SK-MEL-5 (cell line): ENCODE measurements at regions not wholly inside any gene's neighbourhood (a gene's known extent, or its start where the extent isn't known, plus 50 kb on each side); places are given as distances from the start of the nearest gene placed in this dataset.
"Not testable (repeated sequence)": the region's sequence is repeated elsewhere in the genome, so short reads cannot be mapped to it uniquely, and the experiment has no call there.

Experiments
- DNase-seq: peaks from one replicate; pipeline ENCODE4 v3.0.0-alpha.2; 2016; ENCODE audit warnings: low read depth, low spot score
- in situ Hi-C: cut with HindIII; loops from 2 replicates; pipeline ENCODE4 v1.10.0; 2016; ENCODE audit warnings: low sequenced_read_pairs, high pct_unique_total_duplicates, low pct_unique_long_range_greater_than_20kb

GRCh38 chr1:173295391-173295790 is 88.3 kb upstream of the TNFSF4 start:
- DNase-seq, result no peak
- in situ Hi-C loops, result no loop called here

GRCh38 chr1:173295995-173296394 is 88.9 kb upstream of the TNFSF4 start:
- no peak for DNase-seq
- in situ Hi-C loops, result no loop called here

- in situ Hi-C loops, result no loop called here
- no peak for DNase-seq
These were observed 90.8 kb upstream of the TNFSF4 start for GRCh38 chr1:173297798-173298391.

DNA sequence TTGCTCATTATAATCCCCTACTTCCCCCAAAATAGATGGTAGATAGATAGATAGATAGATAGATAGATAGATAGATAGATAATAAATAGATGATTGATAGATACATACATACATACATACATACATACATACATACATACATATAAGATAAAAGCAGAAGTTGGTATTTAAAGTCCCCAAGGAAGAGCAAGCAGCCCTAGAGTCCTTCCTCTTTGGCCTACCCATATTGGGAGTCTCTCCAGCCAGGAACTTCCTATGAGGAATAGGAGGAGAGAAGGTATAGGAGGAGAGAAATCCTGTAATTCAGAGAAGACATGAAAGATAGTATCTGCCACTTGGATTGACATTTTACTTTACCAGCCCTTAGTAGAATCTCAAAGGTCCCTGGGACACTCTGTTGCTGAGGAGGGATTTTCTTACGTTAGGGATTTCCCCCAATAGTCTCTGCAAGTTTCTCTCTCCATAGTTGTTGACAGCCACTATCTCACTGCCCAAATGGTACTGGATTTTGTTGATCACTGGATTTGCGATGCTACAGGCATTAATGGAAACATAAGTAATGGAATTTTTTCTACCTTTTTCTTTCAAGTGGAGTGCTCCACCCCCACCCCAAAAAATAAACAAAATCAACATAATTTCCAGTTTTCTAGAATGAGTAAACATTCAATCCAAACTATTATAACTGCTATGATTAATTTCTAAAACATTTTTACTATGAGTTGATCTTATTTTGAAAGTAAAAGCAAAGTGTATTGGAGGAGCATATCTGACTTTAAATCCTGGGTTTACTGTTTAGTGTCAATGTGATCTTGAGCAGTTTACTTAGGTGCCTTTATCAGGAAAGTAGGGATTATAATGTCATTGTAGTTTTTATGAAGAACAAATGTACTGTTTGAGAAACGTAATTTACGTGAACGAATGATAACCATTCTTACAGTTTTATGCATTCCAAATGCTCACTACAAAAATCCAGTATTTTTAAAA is 93.2 kb upstream of the TNFSF4 start:
- in situ Hi-C loops, result no loop called here
- no peak for DNase-seq

- in situ Hi-C loops, result no loop called here
- DNase-seq, result no peak
These were observed 94.4 kb upstream of the TNFSF4 start for GRCh38 chr1:173301507-173301906.

DNA sequence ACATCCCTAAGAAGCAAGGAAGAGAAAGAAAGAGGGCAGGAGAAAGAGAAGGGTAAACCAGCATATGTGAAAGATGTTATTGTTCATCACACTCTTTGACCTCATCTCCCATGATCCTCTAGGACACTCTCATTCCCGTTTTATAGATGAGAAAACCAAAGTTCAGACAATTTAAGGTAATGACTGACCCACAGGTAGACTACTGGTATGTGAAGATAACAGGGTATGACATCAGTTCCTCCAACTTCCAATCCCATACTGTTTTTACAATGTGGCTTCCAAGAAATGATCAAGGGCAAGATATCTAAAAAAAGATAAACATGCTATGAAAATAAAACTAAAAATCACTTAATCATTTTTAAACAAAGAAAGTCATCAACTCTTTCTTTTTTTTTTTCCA is 95.2 kb upstream of the TNFSF4 start:
- in situ Hi-C loops, result no loop called here
- no peak for DNase-seq

GRCh38 chr1:173302890-173303829 is 96.0 kb upstream of the TNFSF4 start:
- in situ Hi-C loops, result no loop called here

GRCh38 chr1:173303984-173304383 is 96.9 kb upstream of the TNFSF4 start:
- DNase-seq, result no peak
- in situ Hi-C loops, result no loop called here

More at GRCh38 chr1:173302890-173303829, 96.0 kb upstream of the TNFSF4 start:
- no peak for DNase-seq

- DNase-seq, result no peak
- in situ Hi-C loops, result no loop called here
These were observed 97.5 kb upstream of the TNFSF4 start for GRCh38 chr1:173304529-173305227.

- in situ Hi-C loops, result no loop called here
- DNase-seq, result no peak
These were observed 100.7 kb upstream of the TNFSF4 start for GRCh38 chr1:173307845-173308244.

- DNase-seq, result peak; percentile 63
- in situ Hi-C loops, result no loop called here
These were observed 107.5 kb upstream of the TNFSF4 start for GRCh38 chr1:173314656-173315055.

- in situ Hi-C loops, result no loop called here
- DNase-seq, result peak; percentile 47
These were observed 108.2 kb upstream of the TNFSF4 start for GRCh38 chr1:173315296-173315695.

GRCh38 chr1:173318788-173319187 is 111.7 kb upstream of the TNFSF4 start:
- no peak for DNase-seq
- in situ Hi-C loops, result no loop called here

DNA sequence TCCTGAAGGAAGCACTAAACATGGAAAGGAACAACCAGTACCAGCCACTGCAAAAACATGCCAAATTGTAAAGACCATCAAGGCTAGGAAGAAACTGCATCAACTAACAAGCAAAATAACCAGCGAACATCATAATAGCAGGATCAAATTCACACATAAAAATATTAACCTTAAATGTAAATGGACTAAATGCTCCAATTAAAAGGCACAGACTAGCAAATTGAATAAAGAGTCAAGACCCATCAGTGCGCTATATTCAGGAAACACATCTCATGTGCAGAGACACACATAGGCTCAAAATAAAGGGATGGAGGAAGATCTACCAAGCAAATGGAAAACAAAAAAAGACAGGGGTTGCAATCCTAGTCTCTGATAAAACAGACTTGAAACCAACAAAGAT is 117.2 kb upstream of the TNFSF4 start:
- in situ Hi-C loops, DNase-seq: not testable (repeated sequence)

GRCh38 chr1:173327987-173328386 is 120.9 kb upstream of the TNFSF4 start:
- in situ Hi-C loops, result not testable (repeated sequence)

GRCh38 chr1:173328961-173329360 is 121.8 kb upstream of the TNFSF4 start:
- in situ Hi-C loops, result no loop called here
- no peak for DNase-seq

More at GRCh38 chr1:173327987-173328386, 120.9 kb upstream of the TNFSF4 start:
- not testable (repeated sequence) for DNase-seq

DNA sequence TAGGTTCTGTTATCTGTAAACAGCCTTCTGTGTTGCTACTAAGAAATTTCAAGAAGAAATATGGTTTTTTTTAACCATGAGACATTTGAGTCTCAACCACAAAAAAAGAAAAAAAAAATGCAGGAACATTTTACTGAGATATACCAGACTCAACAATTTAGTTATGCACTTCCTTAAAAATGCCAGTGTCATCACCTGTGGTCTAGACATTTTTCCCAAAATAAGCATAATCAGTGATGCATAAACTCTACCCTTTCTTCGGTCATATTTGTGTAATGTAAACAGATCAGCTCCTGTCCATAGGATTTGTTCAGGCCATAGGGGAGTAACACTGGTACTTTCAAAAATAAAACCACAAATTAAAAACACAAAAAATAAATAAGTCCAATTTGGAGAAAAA is 122.6 kb upstream of the TNFSF4 start:
- no peak for DNase-seq
- in situ Hi-C loops, result no loop called here
